SKM-1 treated with dmso at 0.1 percent for 144 hours (cell line): ENCODE measurements at regions not wholly inside any gene's neighbourhood (a gene's known extent, or its start where the extent isn't known, plus 50 kb on each side); places are given as distances from the start of the nearest gene placed in this dataset.

Source experiments
- DNase-seq: peaks from one replicate; lab custom pipeline; 2025; ENCODE audit not compliant: unreplicated experiment; lab: John Stamatoyannopoulos, UW

DNA sequence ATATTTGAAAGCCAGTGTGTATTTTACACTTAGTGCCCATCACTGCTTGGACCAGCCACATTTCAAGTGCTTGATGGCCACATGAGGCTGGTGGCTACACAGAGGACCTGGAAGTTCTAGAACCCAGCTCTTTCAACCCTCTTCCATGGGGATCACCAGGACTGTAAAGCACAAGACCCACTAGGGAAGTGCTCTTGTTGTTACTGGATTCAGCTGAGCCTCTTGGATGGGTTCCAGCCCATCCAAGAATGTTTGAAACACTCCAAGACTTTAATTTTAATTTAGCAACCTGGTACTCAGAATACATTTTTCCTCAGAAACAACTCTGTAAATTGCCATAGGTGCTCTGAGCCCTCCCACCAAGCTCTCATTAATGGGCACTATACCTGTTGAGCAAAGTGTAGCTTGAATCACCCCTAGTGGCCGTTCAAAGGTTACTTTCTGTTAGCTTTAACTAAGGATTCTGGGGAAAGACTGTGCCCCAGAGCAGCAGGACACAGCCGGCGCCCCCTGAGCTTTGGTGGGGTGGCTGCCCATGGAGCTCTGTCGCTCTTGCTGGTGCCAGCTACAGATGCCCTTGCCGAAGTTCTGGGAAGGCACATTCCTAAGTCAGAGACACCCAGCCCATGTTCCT lies 212.4 kb downstream of the HSD17B3 start:
- no peak for DNase-seq

DNA sequence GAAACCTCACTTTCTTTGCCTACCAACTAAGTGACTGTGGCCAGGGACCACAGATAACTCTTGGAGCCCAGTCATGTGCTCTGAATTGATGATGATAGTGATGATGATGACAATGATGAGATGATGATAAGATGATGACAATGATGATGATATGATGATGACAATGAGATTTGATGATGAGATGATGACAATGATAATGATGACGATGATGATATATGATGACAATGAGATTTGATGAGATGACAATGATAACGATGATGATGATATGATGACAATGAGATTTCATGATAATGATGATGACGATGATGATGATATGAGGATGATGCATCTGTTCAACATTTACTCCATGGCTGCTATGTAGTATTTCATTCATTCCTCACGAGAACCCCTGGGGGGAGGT lies 213.0 kb downstream of the ERCC6L2 start:
- no peak for DNase-seq

- DNase-seq: no peak
Measured at GRCh38 chr9:96087669-96088299, 212.3 kb downstream of the ERCC6L2 start.

DNA sequence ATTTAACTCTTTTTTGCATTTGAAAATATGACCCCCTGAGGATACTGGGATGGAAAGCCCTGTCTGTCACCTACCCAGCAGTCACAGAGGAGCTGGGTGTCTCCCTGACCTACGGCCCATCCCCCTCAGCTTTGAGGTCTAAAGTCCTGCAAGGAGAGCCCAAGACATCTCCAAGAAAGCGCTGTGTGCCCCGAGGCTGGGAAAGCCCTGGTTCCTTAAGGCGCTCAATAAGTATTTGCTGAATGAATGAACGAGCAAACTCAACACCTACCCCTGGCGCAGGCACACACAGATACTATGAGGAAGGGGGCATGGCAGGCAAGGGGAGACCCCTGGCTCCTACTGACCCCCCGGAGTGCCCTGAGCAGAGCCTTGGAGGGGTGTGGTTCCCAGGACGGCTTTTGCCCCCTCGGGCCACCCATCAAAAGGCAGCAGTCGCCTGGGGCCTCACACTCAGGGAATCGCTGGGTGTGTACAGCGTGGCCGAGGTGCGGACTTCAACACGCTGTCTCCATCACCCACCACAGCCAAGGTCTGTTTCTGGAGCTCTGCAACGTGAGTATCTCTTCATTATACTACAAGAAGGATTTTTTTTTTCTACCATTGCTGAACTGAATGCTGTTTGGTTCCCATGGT lies 211.6 kb downstream of the ERCC6L2 start:
- no peak for DNase-seq

- DNase-seq: no peak
Measured at GRCh38 chr9:96085491-96086143, 210.1 kb downstream of the ERCC6L2 start.

DNA sequence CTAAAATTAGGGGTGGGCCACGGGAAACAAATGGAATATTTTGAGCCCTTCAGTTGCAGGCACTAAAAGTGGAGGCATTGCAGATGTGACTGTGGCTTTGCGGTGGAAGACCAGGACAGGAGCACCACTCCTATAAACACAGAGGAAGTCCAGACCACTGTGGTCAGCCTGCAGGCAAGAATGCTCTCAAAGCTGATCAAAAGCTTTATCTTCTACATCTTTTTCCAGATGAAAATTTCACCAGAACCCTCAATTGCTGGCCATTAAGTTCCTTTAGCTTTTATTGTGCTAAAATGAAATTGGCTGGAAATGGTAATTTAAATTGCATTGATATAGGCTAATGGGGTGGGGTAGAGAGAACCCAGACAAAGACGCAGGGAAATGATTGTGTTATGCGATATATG lies 208.8 kb downstream of the ERCC6L2 start:
- DNase-seq: no peak

DNA sequence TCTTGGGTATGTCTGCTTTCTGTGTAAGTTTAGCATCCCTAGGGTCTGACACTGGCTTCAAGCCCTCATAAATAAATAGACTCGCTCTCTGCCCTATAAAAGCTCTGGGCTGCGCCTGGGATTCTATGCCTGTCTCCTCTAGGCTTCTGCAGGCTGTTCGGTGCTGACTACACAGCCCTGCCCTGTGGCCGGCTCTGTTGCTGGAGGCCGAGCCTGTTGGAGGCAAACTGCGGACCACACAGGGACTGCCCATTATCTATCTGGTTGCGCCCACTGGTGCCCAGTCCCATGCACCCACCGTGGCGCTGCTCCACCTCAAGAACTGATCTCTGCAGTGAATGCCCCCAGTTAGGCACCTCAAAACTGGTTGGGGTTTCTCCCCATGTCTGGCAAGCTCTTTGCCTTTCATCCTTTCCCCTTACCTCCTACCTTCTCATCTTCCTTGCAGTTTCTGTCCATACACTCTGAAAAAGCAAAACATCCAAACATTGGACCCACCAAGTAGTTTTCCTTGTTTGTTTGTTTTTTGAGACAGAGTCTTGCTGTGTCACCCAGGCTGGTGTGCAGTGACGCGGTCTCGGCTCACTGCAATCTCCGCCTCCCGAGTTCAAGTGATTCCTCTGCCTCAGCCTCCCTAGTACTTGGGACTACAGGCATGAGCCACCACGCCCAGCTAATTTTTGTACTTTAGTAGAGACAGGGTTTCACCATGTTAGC lies 207.2 kb downstream of the ERCC6L2 start:
- no peak for DNase-seq

DNA sequence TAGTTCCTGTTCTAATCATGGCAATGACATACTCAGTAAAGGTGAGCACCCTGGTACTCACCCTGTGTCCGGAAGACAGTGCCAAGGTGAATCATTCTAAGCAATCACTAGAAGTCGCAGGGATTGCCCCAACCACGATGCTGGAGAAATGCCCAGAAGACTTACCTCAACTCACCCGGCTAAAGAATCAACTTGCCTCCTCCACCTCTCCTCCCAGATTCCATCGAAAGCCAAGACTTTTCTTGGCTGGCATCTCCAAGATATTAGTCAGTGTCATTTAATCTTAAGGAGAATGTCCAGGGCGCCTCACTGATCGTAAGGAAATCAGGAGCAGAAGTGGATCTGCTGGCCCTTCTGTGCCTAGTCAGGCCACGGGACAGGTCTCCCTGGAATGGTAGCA lies 204.9 kb downstream of the ERCC6L2 start:
- DNase-seq: no peak

DNA sequence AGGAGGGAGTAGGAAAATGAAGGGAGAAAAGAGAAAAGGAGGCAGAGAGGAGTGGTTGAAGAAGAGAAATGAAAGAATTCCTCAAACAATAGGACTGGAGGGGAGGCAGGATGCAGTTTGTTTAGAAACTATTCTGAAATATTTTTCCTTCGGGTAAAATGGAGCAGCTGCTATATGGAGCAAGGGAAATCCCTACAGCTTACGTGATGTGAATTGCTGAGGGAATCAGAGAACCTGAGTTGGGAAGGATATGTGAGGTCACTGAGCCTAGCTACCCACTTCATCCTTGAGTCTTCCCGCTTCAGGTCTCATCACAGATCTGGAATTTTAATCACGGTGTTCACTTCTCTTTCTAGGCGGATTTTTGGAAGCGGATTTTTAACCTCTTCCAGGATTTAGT lies 204.3 kb downstream of the ERCC6L2 start:
- DNase-seq: no peak

DNA sequence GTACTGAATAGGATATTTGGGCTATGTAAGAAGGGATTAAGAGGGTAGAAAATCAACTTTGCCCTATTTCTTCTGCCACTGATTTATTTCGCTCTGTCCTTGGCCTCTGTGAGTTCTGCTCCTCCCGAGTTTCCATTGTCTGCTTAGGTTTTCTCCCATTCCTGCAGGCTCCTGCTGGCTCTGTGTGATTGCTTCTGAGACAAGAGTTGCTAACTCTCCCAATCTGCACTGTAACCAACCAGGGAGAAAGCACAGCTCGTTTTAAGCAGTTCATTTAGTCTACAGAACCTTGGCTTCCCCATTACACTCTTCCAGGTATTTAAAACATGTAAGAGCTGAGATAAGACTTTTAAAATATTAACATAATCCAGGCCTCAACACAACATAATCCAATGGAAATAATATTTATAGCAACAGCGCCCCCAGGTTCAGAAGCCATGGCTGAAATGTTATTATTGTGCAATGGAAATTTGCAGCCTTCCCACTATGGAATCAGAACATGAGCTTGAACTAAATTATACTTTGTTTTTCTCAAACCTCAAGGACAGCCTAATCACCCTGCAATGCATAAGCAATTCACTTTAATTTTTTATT lies 203.5 kb downstream of the ERCC6L2 start:
- DNase-seq: no peak

DNA sequence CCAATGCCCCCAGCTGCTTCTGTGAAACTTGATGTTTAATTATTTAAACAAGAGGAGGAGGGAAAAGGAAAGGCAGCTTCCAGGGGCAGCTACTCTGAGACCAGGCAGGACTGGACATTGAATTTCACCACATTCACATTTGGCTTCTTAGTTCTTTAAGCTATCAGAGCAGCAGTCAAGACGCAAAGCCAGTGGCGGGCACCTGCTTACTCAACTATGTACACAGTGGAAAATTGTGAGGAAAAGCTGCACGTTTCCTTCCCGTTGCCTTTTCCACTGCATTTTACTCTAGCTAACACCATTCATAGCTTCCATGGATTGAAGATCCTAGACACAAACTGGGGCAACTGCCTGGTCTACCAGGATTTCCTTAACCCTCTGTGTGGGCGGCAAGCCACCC lies 200.3 kb downstream of the ERCC6L2 start:
- no peak for DNase-seq

- no peak for DNase-seq
Measured at GRCh38 chr9:96075111-96075510, 199.6 kb downstream of the ERCC6L2 start.

GRCh38 chr9:96073531-96074480 lies 198.3 kb downstream of the ERCC6L2 start:
- DNase-seq: no peak

DNA sequence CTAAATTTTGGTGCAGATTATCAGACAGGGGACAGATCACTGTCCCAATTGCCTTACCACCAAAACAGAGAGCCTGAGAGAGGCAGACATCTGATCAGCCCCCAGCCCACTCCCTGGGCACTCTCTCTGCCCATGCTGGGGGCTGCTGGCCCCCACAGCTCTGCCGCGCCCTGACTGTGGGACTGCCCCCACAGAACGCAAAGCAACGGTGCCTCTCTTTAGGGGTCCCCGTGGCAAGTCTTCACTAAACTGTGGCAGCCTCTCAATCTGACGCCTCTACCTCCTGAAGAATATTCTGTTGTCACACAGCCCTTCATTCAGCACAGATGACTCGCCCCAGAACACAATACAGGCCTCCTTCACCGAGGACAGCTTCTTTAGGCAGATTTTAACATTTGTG lies 197.4 kb downstream of the ERCC6L2 start:
- no peak for DNase-seq

- DNase-seq: no peak
Measured at GRCh38 chr9:96071815-96072124, 196.3 kb downstream of the ERCC6L2 start.

- no peak for DNase-seq
Measured at GRCh38 chr9:96071076-96071814, 195.8 kb downstream of the ERCC6L2 start.

GRCh38 chr9:96069629-96070220 lies 194.2 kb downstream of the ERCC6L2 start:
- DNase-seq: no peak

GRCh38 chr9:96068511-96068910 lies 193.0 kb downstream of the ERCC6L2 start:
- no peak for DNase-seq

DNA sequence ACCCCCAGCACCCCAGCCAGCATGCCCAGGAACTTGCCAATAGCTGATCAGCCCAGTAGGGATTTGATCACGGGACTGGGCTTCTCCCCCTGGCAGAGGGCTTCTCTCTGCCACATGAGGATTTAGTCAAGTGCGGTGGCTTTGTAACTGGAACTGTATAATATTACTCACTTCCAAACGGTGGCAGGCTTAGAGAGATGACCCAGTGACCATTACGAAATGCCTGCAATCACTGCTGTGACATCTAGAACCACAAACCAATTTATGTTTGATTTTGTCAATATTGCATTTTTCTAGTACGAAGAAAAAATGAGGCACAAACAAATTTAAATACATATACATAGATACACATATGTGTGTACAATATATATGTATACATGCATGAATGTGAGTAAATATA lies 192.1 kb downstream of the ERCC6L2 start:
- no peak for DNase-seq
